ENCODE measurements at regions not wholly inside any gene's neighbourhood (a gene's known extent, or its start where the extent isn't known, plus 50 kb on each side); places are given as distances from the start of the nearest gene placed in this dataset.
"Not testable (repeated sequence)": the region's sequence is repeated elsewhere in the genome, so short reads cannot be mapped to it uniquely, and the experiment has no call there.

- FAIRE-seq = no peak
Measured at GRCh38 chr18:46236156-46236555, 132.0 kb downstream of the HAUS1 start.

- no peak for FAIRE-seq
Measured at GRCh38 chr18:46237891-46238290, 133.7 kb downstream of the HAUS1 start.

GRCh38 chr18:46239549-46239948, 135.4 kb downstream of the HAUS1 start:
- no peak for FAIRE-seq

DNA sequence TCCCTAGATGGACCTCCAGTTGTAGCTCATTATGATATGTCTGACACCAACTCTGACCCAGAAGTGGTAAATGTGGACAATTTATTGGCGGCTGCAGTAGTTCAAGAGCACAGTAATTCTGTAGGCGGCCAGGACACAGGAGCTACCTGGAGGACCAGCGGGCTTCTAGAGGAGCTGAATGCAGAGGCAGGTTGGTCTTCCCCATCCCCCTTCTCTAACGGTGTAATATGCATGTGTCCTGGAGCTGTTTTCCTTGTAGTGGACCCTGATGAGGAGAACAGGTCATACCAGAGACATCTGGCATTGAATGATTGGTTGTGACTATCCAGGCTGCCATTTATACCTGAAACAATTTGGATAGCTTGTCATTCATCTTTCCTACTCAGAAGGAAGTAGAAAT, 135.8 kb downstream of the HAUS1 start:
- FAIRE-seq = no peak

DNA sequence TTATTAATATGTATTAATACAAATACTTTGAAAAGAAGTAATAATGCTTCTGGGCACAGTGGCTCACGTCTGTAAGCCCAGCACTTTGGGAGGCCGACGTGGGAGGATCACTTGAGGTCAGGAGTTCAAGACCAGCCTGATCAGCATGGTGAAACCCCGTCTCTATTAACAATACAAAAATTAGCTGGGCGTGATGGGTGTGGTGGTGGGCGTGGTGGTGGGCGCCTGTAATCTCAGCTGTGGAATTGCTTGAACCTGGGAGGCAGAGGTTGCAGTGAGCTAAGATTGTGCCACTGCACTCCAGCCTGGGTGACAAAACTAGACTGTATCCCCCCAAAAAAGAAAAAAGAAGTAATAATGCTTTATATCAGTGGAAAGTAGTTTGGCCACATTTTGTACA, 137.2 kb downstream of the HAUS1 start:
- not testable (repeated sequence) for FAIRE-seq

DNA sequence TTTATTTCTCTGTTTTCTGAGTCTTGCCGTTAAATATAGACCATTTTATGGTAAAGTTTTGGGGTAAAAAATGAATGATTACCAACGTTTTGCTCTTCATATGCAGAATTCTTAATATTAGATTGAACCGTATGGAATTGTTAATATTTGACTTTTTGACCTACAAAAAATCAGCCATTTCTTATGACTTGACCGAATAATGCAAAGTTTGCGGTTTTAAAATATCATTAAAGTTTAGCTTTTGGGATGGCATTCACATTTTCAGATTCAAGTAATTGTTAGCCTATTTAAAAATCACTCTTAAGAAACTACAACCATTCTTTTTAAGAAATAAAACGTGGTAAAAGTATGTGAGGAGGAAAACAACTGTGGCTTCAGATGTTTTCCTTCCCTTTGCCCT, 138.0 kb downstream of the HAUS1 start:
- no peak for FAIRE-seq

DNA sequence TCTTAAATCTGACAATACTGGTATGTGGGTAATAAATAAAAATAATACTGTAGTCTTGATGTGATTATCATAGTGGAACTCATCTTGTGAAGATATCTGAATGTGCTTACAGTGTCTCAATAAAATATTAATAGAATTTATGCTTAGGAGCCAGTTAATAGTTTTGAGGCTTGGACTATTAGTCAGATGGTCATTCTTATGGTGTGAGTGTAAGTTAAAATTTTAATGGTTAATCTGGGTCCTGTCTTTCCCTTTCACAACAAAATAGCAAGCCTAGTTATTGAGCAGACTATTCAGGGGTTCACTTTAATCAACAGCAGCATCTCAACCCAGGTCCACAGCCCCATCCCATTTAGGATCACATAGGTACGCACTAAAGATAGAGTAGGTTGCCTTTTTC, 138.9 kb downstream of the HAUS1 start:
- FAIRE-seq = no peak

DNA sequence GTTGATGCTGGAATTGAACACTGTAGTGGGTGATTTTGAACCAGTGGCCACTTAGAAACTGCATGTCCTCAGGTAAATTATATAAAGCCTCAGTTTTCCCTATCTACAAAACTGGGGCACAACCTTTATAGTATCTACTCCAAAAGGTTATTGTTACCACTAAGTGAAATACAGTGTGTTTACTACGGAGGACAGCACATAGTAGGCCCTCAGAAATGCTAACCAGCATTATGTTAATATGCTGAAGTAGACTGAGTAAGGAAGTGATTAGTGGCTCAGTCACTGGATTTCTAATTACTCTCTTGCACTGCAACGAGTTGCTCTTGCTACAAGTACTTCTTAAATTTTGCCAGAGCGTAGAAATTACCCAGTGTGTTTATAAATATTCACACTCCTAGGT, 139.5 kb downstream of the HAUS1 start:
- FAIRE-seq = no peak

GRCh38 chr18:46246101-46246500, 141.9 kb downstream of the HAUS1 start:
- no peak for FAIRE-seq

DNA sequence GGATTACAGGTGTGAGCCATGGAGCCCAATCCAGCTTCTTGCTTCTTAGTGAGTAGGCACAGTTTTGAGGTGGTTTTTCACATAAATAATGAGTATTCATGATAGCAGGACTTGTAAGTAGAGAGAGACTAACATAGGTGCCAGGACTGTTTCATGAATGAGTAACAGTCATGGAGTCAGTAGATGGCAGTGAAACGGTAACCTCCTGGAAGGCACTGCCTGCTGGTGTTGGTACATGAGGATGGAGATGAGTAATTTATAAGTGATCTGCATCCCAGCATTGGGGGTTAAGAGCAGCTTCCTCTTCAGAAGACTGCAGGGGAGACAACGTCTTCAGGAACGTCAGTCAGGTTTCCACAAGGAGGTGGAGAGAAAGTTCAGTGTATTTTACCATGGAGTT, 143.8 kb downstream of the HAUS1 start:
- FAIRE-seq = no peak

DNA sequence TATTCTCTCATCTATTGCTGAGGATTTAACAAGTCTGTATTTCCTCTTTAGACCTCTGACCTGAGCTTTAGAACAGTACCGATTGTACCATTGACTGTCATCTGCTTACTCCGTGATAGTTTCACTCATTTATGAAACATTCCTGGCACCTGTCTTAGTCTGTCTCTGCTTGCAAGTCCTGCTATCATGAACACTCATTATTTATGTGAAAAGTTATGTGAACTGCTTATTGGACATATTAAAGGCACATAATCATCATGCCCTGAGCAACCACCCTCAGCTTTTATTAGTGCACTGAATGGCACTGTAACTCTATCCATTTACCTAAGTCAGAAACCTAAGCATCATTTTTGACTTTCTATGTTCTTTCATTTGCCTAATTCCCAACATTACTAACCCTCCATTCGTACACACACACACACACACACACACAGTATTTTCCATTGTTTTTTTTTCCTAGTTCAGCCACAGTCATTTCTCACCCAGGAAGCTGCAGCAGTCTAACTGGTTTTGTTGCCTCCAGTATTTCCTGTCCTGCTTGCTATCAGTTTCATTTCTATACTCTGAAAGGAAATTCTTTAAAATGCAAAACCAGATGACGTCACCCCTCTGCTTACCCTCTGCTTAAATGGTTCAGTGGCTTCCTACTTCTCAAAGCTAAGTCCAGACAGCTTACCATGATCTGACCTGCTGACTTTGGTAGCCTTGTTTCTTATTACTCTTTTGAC, 146.1 kb downstream of the HAUS1 start:
- FAIRE-seq = peak; percentile 65

DNA sequence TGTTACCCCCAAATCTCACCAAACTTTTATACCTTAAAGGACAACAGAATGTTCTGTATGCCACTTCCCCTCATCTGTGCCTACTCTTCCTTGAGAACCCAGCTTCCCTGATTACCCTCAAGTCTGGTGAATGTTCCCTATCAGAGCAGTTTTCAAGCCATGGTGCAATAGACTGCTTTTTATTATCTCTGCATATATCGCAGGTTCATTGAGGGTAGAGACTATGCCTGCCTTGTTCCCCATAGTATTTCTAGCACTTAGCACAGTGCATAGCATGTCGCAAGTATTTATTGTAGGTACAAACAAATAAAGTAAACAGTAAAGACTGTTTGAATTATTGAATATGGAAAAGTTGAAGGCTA, 146.6 kb downstream of the HAUS1 start:
- no peak for FAIRE-seq

GRCh38 chr18:46252759-46253158, 148.6 kb downstream of the HAUS1 start:
- no peak for FAIRE-seq

- no peak for FAIRE-seq
Measured at GRCh38 chr18:46253498-46253897, 149.3 kb downstream of the HAUS1 start.

DNA sequence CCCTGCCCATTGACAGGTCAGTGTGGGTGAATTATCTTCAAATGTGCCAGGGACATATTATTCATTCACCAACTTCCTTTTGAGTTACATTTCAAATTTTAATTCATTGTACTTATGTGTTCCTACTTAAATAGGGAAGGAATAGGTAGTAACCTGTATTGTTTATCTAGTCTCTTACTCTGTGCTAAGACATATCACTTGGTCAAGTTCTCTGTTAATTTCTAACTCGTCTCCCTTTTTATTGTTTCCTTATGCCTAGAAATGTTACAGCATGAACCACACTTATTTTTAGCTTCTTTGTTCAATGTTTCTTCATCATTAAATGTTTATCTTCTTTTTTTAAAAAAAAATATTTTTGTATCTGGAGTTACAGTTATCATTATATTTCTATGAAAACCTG, 151.9 kb downstream of the HAUS1 start:
- no peak for FAIRE-seq

DNA sequence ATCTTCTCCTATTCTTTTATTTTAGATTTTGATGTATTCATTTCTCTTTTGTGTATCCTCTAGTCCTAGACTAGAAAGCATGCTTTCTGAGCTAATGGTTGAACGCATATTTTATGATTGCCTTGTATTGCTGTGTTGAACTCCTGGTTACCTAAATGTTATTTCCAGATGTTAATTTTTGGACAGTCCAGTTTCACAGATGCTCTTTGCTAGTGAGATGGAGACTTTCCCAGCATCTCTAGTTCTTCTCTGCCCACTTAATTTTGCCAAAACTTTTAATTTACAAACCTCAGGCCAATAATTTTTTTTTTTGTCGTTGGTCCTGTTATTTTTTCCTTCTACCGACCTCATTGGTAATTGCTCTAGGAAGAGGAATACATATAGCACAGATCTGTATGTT, 153.2 kb downstream of the HAUS1 start:
- FAIRE-seq = no peak

DNA sequence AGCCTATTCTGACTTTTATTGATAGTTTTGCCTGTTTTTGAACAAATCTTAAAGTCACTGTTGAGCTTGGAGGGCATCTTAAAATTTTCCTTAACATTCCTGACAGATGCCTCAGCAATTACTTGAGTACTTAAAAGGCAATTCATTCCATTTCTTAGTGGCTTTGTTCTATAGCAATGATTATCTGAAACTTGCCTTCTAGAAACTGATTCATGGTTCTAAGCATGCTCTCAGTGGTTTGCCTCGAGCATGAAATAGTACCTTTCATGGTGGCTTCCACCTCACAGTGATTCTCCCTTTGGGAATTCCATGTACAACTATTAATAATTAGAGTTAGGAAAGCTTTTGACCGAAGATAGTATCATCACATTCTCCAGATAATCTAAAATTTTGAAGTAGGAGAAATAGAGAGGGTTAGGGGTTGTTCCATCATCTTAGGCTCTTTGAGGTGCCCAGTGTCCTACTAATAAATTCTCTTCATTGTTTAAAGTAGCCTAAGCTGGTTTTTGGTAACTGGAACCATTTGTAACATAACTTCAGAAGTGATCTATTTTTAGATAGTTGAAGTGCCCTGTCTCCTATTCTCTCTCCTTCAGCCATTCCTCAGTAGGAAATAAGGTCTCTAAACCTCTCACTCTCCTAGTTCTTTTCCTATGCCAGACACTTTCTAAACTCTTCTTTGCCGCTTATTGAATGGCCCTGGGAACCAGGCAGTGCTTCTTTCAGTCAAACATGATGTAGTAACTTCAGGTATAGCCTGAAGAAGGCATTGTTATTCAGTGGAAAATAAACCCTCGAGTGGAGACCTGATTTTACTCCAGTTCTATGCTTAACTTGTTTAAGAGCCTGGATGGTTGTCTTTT, 156.1 kb downstream of the HAUS1 start:
- FAIRE-seq = no peak

- no peak for FAIRE-seq
Measured at GRCh38 chr18:46260879-46261143, 156.6 kb downstream of the HAUS1 start.

DNA sequence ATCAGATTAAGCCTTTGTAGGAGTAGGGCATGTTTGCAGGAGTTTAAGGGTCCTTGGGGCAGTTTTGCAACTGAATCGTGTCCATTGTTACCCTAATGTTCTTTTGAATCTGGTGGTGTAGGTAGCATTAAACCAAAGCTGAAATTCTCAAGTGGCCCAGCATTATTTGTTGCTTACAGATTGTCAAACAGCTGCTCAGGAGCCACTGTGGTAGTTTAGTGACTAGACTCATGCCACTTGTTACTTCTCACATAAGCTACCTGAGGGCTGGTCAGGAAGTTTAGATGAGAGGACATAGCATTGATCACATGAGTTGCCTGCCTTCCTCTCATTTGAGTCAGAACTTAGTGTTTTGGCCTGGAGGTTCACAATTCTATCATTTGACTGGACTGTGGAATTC, 157.6 kb downstream of the HAUS1 start:
- no peak for FAIRE-seq

GRCh38 chr18:46262856-46263255, 158.7 kb downstream of the HAUS1 start:
- no peak for FAIRE-seq

- FAIRE-seq = no peak
Measured at GRCh38 chr18:46264255-46264654, 160.1 kb downstream of the HAUS1 start.

DNA sequence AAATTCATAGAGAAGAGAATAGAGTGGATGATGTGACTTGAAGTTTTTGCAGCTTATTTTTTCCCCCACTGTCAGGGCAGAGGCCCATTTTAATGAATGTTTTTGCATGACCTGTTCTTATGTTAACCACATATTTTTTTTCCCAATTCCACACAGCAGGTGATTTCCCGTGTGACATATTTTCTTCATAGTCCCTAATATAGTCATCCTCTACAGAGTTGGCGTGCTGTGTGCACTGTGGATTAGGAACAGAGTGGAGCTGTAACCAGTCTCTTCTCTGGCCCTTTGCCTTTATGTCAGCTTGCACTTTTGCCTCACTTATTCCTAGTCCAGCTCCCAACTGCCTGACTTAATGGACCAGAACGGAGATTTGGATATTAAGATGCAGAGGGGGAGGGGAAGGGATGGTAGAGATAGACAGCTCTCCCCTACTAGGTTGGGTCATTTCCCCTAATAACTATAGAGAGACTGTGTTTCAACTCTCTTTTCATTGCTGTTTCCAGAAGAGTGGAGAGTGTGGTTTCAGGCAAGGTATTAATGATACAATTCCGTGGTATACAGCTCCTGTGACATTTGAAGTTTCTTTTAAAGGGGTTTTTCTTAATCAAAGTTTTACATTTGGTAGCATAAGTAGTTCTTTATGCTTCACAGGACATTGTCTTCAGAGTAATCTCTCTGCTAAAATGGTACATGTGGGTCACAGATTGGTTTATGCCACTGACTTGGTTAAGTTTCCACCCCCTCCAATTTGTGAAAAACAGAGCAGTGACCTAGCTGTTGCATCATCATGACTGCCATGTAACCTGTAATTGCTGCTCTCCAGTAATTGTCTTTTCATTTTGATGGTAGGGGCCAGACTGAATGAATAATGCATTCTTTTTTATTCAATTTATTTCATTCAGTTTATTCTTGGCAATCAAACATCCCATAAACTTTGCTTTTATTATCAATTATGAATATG, 161.3 kb downstream of the HAUS1 start:
- no peak for FAIRE-seq

GRCh38 chr18:46266473-46266872, 162.3 kb downstream of the HAUS1 start:
- FAIRE-seq = no peak

GRCh38 chr18:46268671-46269070, 164.5 kb downstream of the HAUS1 start:
- no peak for FAIRE-seq

Data from islet of Langerhans (tissue), 1 donor.